B cell (primary cell): ENCODE measurements at regions not wholly inside any gene's neighbourhood (a gene's known extent, or its start where the extent isn't known, plus 50 kb on each side); places are given as distances from the start of the nearest gene placed in this dataset.

Experiments
- EZH2 ChIP-seq: IDR thresholded peaks from 2 replicates; pipeline ENCODE4 v1.6.1; 2012; ENCODE audit warnings: borderline replicate concordance, low read depth, mild to moderate bottlenecking, moderate library complexity, low read length; ENCODE audit not compliant: insufficient read depth, poor library complexity, severe bottlenecking
- TF ChIP-seq, protein P1 (sequence below): fragments of 200-600 bp; IDR thresholded peaks from one replicate; pipeline ENCODE4 v1.8.0; 2022; ENCODE audit warnings: antibody characterized with exemption, mild to moderate bottlenecking

DNA sequence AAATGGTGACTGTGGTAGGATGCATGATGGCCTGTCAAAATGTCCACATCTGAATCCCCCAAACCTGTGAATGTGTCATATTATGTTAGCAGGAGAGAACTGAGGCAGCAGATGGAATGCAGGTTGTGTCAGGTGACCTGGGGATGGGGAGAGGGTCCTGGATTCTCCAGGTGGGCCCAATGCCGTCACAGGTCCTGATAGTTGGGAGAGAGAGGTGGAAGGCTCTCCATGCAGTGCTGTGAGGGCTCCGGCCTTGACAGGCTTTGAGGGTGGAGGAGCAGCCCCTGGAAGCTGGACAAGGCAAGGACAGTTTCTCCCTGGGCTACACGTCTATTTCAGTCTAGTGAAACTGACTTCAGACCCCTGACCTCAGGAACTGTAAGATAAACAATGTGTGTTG lies 330.9 kb upstream of the ZNF32 start:
- TF ChIP-seq, protein P1, sequence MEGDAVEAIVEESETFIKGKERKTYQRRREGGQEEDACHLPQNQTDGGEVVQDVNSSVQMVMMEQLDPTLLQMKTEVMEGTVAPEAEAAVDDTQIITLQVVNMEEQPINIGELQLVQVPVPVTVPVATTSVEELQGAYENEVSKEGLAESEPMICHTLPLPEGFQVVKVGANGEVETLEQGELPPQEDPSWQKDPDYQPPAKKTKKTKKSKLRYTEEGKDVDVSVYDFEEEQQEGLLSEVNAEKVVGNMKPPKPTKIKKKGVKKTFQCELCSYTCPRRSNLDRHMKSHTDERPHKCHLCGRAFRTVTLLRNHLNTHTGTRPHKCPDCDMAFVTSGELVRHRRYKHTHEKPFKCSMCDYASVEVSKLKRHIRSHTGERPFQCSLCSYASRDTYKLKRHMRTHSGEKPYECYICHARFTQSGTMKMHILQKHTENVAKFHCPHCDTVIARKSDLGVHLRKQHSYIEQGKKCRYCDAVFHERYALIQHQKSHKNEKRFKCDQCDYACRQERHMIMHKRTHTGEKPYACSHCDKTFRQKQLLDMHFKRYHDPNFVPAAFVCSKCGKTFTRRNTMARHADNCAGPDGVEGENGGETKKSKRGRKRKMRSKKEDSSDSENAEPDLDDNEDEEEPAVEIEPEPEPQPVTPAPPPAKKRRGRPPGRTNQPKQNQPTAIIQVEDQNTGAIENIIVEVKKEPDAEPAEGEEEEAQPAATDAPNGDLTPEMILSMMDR, result no peak
- no peak for TF ChIP-seq EZH2
